ENCODE measurements at regions not wholly inside any gene's neighbourhood (a gene's known extent, or its start where the extent isn't known, plus 50 kb on each side); places are given as distances from the start of the nearest gene placed in this dataset.

DNA sequence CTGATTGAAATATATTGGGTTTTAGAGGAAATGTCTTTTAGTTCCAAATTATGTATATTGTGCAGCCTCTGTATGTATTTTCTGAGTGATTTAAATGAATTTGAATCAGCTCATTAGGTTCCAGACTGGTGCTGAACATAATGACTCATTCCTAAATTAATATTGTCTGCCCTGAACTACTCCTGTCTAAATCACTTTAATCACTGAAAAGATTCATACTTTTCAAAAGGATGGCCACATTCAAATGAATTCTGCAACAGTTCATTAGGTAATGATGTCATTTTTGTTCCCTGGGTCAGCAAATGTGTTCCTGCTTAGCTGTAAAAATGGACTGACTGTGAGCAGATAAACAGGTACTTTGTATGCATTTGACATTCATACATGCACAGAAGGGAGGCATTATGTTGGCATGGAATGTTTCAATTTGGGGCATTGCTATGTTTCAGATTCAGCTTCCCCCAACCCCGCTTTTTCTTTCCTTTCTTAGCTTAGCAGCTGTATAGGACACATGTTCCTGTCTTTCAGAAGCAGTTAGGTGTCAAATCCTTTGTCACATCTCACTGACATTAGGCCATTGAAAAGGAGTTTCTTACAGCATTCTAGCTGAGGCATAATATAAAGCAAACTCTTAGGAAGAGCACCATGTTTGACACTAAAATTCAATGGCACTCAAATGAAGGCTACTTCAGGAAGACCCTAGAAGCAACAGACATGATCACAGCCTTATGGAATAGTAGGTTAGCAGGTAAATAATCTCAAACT lies 318.5 kb upstream of the ARPP21 start:
- TF ChIP-seq, protein P1, sequence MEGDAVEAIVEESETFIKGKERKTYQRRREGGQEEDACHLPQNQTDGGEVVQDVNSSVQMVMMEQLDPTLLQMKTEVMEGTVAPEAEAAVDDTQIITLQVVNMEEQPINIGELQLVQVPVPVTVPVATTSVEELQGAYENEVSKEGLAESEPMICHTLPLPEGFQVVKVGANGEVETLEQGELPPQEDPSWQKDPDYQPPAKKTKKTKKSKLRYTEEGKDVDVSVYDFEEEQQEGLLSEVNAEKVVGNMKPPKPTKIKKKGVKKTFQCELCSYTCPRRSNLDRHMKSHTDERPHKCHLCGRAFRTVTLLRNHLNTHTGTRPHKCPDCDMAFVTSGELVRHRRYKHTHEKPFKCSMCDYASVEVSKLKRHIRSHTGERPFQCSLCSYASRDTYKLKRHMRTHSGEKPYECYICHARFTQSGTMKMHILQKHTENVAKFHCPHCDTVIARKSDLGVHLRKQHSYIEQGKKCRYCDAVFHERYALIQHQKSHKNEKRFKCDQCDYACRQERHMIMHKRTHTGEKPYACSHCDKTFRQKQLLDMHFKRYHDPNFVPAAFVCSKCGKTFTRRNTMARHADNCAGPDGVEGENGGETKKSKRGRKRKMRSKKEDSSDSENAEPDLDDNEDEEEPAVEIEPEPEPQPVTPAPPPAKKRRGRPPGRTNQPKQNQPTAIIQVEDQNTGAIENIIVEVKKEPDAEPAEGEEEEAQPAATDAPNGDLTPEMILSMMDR (IDR thresholded peaks at IDR 0.05), result no peak
- TF ChIP-seq EP300 (IDR thresholded peaks at IDR 0.05), result no peak
- no peak for TF ChIP-seq POLR2AphosphoS5 (IDR thresholded peaks at IDR 0.05)

Data from sigmoid colon (tissue), 4 donors.